ENCODE measurements at regions not wholly inside any gene's neighbourhood (a gene's known extent, or its start where the extent isn't known, plus 50 kb on each side); places are given as distances from the start of the nearest gene placed in this dataset.

- no peak for DNase-seq
Measured at GRCh38 chr2:49298230-49298629, 143.9 kb upstream of the FSHR start.

GRCh38 chr2:49296107-49296867 lies 142.0 kb upstream of the FSHR start:
- no peak for DNase-seq

DNA sequence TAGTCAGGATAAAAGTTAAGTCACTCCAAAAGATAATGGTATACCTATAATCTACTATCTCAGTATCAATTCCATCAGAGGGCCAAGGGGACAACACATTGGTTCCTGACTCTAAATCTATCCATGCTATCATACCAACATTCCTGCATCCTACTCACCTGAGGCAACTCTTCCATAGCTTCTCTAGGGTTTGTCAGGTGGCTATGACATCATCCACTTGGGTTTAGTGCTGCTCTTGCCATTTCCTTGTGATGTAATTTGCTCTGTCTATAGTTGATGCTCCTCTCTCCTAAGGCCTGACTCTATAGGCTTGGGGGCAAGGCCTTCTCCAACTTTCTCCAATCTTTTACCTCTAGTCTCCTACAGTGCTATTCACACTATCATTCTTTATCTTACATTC lies 139.9 kb upstream of the FSHR start:
- DNase-seq: no peak

DNA sequence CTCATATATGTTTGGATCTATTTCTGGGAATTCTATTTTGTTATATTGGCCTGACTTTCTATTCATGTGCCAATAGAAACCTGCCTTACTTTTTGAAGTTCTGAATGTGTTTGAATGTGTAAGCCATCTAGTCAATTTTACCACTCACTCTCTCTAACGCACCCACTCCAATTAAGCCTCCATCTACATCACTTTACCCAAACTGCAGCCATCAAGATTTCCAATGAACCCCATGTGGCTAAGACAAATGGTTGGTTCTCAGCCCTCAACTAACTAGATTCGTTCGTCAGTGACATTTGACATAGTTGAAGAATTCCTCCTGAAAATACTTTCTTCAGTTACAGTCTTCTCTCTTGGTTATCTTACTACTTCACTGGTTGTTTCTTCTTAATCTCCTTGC lies 137.3 kb upstream of the FSHR start:
- DNase-seq: no peak

DNA sequence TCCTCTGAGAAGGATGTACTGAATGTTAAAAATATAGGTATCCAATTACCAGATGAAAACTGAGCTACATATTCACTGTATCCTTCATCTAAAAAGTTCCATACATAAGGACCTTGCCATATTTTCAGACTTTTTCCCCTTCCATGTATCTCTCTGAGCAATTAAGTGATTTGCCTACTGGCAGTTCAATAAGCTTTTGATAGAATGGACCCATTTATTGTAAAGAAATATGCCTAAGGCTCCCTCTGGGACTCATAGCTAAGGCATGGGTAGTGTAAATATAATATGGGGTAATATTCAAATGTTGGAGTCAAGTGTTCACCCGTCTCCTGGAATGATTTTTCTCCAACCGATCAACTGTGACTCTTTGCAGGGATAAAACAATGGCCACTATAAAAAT lies 135.4 kb upstream of the FSHR start:
- no peak for DNase-seq

DNA sequence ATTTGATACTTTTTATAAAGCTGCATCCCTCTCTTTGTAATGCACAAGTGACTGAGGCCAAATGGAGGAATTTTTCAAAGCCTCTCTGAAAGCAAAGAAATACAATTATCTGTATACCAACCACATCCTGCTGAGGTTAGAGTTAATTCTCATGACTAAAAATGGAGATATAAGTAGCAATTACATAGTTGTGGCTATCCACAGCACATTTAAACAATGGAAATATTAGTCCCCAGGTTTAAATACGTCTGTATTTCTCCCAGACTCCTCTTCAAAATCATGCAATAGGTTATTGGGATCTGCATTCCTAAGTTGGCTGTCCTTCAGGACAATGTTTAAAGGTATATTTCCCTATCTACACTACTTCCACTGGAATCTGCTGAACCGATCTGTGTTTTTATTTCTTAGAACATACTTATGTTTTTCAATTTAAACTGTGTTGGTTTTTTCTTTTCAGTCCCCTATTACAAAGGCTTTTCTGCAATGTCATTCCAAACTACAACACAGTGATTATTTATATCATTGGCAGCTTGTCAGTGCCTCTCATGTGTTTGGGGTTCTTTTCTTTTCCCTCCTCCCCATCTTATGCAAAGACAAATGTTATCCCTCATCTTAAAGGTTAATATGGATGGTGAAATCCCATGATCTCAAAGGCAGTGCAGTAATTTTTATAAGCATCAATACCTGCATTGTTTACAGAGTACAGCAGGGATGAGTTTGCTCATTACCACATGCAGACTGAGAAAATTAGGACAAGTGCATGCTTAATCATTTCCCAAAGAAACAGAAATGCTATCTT lies 134.8 kb upstream of the FSHR start:
- DNase-seq: no peak

DNA sequence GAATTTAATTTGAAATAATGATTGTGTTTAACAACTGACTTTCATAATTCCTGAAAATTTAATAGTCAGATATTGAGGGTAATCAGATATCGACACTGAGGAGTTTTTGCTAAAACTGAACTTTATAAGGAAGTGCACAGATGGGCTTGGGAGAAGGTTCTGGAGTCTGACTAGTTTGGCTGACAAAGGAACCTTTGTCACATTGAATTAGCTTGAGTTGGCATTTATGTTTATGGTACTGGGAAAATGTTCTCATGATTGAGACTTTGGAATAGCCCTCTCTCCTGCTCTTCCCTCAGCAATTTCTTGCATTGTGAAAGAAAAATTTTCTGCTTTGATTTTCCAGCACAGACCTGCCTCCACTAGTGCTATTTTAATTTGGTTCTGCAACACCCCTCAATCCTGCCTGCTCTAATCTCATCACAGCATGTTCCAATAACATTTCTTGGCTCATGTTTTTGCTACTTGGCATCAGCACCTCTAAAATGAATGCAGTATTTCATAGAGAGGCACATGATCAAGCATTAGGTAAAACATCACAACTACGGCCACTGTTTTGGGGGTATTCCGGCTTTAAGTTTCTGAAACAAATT lies 133.9 kb upstream of the FSHR start:
- DNase-seq: no peak

DNA sequence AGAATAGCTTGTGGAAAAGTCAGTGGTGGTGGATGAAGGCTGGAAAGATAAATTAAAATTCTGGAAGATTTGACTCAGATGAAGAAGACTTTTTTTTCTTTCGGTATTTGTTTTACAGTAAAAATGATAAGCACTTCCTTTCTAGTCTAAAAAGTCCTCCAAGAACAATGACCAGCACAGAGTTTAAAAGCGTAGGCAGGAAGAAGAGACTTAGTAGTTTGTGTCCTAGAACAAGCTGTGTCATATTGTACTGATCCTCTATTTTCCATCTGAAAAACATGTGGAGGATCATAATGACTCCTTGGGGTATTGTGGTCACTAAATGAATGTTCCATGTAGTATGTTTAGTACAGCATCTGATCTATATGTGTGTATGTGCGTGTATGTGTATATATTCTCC lies 132.4 kb upstream of the FSHR start:
- DNase-seq: no peak

DNA sequence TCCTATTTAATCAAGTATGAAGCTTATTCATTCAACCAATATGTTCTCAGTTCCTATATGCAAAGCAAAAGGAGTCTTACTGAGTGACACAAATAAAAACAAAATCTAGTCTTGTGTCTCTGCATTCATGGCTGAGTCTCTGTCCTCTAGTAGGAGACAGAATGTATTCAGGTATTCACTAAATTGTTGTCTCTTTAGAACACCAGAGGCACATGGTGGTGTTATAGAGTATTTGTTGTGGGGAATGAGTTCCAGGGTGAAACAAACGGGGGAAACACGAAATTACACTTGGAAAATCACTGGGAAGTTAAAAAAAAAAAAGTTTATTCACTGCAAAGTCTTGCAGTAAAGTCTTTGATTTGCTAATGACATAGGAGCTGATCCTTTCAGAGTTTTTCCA lies 131.7 kb upstream of the FSHR start:
- DNase-seq: no peak

GRCh38 chr2:49278561-49278960 lies 124.2 kb upstream of the FSHR start:
- DNase-seq: no peak

GRCh38 chr2:49278141-49278540 lies 123.8 kb upstream of the FSHR start:
- DNase-seq: no peak

GRCh38 chr2:49271060-49271606 lies 116.8 kb upstream of the FSHR start:
- DNase-seq: no peak

GRCh38 chr2:49270091-49270490 lies 115.8 kb upstream of the FSHR start:
- DNase-seq: no peak

GRCh38 chr2:49265471-49265870 lies 111.2 kb upstream of the FSHR start:
- DNase-seq: no peak

- DNase-seq: no peak
Measured at GRCh38 chr2:49262801-49263560, 108.7 kb upstream of the FSHR start.

GRCh38 chr2:49261781-49262180 lies 107.5 kb upstream of the FSHR start:
- no peak for DNase-seq

DNA sequence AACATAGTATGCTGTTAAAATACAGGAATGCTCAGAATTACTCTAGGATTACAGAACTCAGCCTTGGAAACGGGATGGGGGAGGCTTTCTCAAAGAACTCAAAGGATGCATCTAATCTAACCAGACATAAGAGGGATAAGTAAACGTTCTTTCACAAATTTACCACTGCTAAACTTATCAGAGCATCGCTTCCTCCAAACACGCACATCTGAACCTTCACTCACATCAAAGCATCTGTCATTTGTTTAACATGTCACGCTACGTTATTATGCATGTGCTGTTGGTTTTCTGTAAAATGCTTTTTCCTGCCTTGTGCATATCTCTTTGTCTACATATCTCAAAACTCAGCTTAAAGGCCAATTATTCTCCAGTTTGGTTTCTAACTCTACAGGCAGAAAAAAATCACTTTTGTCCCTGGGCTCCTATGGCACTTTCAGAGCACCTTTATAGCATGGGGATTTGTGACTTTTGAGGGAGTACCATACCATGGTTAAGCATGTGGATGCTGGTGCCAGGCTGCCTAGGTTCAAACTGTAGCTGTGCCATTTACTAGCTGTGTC lies 106.7 kb upstream of the FSHR start:
- no peak for DNase-seq

DNA sequence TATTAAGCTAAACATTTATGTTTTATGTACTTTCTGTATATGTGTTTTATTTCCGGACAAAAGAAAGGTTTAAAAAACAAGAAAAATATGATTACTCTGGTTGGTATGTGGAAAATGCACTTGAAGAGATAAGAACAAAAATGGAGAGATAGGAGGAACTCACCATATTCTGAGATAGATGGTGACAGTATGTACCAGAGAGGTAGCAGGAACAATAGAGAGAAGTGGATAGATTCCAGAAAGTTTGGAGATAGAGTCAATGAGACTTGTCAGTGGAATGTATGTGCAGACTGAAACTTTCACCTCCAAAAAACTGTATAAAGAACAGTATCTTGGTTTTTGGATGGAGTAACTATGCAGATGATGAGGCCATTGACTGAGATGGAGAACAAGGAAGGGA lies 105.6 kb upstream of the FSHR start:
- DNase-seq: no peak

GRCh38 chr2:49255409-49255971 lies 101.2 kb upstream of the FSHR start:
- no peak for DNase-seq

DNA sequence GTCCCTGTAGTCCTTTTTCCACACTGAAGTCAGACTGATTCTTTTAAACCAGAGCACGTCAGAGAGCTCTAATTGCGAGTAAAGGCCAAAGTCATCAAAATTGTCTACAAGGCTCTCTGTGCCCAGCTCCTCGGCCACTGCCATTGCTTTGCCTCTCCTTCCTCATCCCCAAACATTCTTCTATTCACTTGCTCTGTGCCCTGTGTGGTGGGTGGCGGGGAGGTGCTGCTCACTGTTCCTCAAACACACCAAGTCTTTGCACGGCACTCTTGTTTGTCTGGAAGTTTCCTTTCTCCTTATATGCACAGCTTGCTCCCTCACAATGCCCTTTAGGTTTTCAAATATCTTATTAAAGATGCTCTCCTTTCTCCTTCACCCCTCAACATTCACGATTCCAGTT lies 100.1 kb upstream of the FSHR start:
- DNase-seq: no peak

DNA sequence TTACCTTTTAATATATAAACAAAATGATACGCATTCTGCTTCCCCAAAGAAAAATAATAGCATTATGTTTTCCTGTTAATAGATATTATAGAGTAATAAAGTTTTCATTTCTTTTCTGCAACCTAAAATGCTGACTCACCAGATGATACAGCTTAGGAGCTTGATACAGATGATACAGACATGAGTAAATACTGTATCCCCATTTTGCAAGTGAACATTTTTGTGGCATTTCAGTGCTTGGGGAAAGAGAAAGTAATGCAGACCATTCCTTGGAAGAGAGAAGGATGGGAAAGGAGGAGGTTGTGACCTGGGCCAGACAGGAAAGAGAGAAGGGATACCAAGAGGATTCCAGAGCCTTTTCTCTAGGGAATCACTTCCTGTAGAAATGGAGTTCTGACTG lies 97.5 kb upstream of the FSHR start:
- DNase-seq: no peak

DNA sequence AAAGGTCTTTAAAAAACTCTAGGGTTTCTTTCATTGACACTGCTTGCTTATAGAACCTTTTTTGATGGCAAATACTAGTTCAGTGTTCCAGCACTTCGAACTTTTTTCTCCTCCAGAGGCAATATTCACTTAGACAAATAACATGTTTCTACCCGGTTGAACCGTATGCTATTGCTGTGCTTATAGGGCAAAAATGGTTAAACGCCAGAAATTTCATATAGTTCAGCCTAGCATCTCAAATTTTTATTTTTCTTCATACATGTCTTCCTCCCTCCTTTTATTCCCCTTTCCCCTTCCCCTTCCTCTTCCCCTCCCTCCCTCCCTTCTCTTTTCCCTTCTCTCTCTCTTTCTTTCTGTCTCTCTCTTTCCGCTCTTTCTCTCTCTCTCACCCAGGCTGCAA lies 96.9 kb upstream of the FSHR start:
- DNase-seq: no peak

Data from left hindlimb (tissue), 1 donor.